ENCODE measurements at regions not wholly inside any gene's neighbourhood (a gene's known extent, or its start where the extent isn't known, plus 50 kb on each side); places are given as distances from the start of the nearest gene placed in this dataset.

GRCh38 chrX:20361081-20361889, 94.6 kb upstream of the RPS6KA3 start:
- TF ChIP-seq, protein P1, sequence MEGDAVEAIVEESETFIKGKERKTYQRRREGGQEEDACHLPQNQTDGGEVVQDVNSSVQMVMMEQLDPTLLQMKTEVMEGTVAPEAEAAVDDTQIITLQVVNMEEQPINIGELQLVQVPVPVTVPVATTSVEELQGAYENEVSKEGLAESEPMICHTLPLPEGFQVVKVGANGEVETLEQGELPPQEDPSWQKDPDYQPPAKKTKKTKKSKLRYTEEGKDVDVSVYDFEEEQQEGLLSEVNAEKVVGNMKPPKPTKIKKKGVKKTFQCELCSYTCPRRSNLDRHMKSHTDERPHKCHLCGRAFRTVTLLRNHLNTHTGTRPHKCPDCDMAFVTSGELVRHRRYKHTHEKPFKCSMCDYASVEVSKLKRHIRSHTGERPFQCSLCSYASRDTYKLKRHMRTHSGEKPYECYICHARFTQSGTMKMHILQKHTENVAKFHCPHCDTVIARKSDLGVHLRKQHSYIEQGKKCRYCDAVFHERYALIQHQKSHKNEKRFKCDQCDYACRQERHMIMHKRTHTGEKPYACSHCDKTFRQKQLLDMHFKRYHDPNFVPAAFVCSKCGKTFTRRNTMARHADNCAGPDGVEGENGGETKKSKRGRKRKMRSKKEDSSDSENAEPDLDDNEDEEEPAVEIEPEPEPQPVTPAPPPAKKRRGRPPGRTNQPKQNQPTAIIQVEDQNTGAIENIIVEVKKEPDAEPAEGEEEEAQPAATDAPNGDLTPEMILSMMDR (conservative IDR thresholded peaks at IDR 0.05; ENCODE audit: low read depth, low read length): no peak
- TF ChIP-seq EZH2phosphoT487 (IDR thresholded peaks at IDR 0.05; ENCODE audit: borderline replicate concordance, low read length): no peak

Data from PC-3 (cell line).